ENCODE measurements at regions not wholly inside any gene's neighbourhood (a gene's known extent, or its start where the extent isn't known, plus 50 kb on each side); places are given as distances from the start of the nearest gene placed in this dataset.

GRCh38 chr7:41374150-41374848 lies 328.6 kb downstream of the INHBA start:
- TF ChIP-seq EZH2 (IDR thresholded peaks at IDR 0.05; ENCODE audit: borderline replicate concordance, insufficient read depth, low read depth, low read length, poor library complexity, severe bottlenecking) (no peak), CTCF (IDR thresholded peaks at IDR 0.05) (no peak)
